SK-N-MC (cell line): ENCODE measurements at regions not wholly inside any gene's neighbourhood (a gene's known extent, or its start where the extent isn't known, plus 50 kb on each side); places are given as distances from the start of the nearest gene placed in this dataset.

Experiments
- EZH2 ChIP-seq: fragments of 200-600 bp; sonication (generic); IDR thresholded peaks from one replicate; pipeline ENCODE4 v1.6.1; 2017; ENCODE audit warnings: antibody characterized with exemption
- FOXP2 ChIP-seq: optimal IDR thresholded peaks from 2 replicates; pipeline ENCODE3; 2011; ENCODE audit warnings: mild to moderate bottlenecking, moderate library complexity; ENCODE audit not compliant: insufficient read depth; ENCODE audit errors: extremely low read length, control extremely low read depth
- POLR2AphosphoS5 ChIP-seq: IDR thresholded peaks from 2 replicates; pipeline ENCODE4 v1.6.1; 2012; ENCODE audit warnings: mild to moderate bottlenecking, low read depth, low read length, borderline replicate concordance

GRCh38 chr6:48844696-48845095, 618.4 kb downstream of the MMUT start:
- TF ChIP-seq POLR2AphosphoS5 (no peak), EZH2 (no peak), FOXP2 (no peak)
